HG02885 (cell line): ENCODE measurements at regions not wholly inside any gene's neighbourhood (a gene's known extent, or its start where the extent isn't known, plus 50 kb on each side); places are given as distances from the start of the nearest gene placed in this dataset.
"Not testable (repeated sequence)": the region's sequence is repeated elsewhere in the genome, so short reads cannot be mapped to it uniquely, and the experiment has no call there.

Experiments
- ATAC-seq: cut with Tn5 transposase; IDR thresholded peaks from one replicate; pipeline ENCODE4 v1.9.1; 2021; ENCODE audit warnings: mild to moderate bottlenecking; ENCODE audit not compliant: unreplicated experiment, poor library complexity

DNA sequence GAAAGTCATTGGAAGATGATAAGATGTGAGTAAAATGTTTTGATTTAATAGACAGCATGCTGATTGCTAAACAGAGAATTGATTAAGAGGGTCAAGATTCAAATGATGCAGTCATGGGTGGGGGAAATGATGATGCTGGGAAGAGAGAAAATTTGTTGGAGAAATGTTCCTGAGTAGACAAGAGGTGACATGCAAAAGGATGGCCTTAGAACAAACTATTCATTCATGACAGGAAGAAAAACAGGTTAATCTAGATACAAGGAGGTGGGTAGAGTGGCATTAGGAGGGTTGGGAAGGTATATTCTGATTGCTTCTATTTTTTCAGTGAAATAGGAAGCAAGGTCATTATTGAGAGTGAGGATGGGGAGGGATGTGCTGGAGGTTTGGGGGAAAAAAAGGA lies 146.7 kb downstream of the SEM1 start:
- no peak for ATAC-seq

DNA sequence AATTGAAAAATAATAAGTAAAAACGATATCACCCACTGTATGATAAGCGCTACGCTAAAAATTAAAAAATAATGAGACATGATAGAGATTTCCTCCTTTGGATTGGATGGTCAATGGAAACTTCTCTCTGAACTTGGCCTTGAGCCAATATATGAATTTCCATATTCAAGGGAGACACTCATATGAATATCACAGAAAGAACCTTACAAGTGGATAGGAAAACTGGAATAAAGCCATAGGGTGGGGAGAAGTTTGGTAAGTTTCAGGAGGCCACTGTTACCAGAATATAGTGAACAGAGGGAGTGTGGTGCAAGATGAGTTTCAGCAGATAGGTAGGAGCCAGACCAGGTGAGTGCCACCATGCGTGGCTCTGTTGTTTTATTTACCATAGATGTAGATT lies 147.2 kb downstream of the SEM1 start:
- no peak for ATAC-seq

DNA sequence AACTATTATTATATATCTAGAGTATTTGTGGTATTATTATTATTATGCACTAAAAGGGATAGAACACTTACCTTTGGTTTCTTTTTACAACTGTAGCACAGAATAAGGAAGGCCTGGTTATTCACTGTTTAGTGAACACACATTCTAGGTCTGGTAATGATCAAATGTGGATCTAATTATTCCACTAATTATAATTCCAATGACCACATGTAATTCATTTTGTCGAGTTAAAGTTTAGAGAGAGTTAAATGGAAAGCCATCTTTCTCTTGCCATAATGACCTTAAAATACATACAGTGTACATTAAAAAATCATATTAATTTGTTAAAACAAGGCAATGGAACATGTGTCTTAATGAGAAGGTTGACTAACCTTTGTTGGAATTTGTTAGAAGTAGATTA lies 147.8 kb downstream of the SEM1 start:
- ATAC-seq = no peak

DNA sequence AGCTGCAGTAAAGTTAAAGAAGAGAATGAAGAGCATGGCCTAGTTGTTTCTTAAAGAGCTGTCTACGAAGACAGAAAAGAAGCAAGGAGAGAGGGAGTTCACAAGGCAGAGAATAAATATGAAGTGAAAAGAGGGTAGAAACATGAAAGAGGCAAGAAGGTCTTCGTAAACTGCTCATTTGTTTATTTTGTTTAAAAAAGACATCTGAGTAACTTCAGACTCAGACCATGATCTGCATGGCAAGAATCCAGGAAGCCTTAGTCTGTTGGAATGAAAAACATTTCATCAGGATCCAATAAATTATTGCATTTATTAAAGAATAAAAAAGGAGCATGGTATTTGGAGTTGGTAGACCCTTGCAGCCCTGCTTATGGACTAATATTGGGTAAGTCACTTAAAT lies 151.1 kb downstream of the SEM1 start:
- no peak for ATAC-seq

DNA sequence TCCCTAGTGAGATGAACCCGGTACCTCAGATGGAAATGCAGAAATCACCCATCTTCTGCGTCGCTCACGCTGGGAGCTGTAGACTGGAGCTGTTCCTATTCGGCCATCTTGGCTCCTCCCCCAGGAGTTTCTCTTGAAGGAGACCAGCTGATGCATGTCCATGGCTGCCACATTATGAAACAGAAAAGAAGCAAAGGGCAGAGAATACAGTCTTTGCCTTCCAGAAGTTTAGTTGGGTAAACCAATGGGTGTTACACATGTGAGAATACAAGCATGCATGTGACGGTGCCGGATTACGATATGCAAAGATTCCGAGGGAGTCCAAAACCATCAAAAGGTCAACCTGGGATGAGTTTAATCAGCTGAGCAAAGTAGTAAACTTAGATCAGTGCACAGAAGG lies 151.6 kb downstream of the SEM1 start:
- no peak for ATAC-seq

DNA sequence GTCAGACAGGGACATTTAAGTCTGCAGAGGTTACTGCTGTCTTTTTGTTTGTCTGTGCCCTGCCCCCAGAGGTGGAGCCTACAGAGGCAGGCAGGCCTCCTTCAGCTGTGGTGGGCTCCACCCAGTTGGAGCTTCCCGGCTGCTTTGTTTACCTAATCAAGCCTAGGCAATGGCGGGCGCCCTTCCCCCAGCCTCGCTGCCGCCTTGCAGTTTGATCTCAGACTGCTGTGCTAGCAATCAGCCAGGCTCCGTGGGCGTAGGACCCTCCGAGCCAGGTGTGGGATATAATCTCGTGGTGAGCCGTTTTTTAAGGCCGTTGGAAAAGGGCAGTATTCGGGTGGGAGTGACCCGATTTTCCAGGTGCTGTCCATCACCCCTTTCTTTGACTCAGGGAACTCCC lies 152.0 kb downstream of the SEM1 start:
- ATAC-seq = not testable (repeated sequence)

DNA sequence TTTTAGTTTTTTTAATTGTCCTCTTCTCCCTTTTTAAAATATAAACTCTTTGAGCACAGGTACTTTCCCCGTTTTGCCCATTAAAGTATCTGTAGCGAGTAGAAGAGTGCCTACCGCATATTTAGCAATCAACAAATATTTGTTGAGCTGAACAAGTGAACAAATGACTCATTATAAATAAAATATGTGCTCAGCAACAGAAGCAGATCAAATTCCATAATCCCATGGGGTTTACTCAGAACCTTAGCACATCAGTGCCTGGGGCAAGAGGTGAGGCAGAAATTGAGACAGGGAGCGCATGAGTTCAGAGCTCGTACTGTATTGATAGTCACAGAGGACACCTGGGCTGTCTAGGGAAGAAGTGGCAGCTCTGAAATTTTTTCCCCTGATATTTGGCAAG lies 161.0 kb downstream of the SEM1 start:
- ATAC-seq = no peak

DNA sequence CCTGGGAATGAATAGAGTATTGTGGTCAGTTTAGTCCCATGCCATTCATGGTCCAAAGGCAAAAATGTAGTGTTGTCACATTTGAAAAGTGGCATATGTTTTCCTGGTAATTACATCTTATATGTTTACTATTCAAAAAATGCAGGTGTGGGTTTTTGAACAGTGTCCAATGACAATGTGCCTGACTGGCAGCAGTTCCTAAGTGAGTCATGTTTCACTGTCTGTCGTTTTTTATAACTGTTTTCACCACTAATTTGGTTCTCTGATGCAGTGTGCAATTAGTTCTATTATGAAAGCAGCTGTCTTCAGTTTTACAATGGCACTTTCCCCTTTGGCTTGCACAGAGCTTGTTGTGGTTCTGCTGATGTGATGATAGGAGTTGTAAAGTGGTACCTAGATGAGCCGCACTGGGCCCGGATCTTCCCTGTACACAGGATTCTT lies 162.3 kb downstream of the SEM1 start:
- ATAC-seq = no peak

DNA sequence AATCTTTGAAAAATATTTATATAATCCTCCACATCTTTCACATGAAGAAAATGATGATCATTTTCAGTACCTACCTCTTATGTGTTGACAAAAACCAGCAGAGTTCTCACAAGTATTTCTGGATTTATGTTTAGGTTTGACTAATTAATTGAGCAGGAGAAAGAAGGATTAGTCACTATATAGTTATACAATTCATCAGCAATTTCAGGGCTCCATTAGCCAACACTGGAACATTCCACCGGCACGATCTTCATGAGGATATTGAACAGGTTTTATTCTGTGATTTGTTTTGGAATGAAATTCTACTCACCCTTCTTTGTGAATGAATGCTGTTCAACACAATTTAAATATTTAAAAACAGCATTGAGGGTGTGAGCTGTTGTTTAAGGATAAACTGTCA lies 163.2 kb downstream of the SEM1 start:
- ATAC-seq = no peak

DNA sequence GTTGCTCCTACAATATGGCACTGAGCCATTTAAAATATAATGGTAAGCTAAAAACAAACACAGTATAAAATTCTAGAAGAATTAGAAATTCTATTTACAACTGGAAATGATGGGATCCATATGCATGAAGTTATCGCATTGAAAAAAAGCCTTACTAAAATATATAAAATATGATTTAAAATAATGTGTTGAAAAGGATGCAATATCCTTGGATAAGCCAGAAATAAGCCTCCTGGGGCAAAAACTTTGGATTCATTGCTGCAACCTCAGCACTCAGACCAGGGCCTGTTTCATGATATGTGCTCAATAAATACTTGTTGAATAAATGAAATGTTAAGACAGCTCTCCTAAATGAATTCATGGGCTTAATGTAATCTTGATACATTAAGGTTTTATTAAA lies 170.2 kb downstream of the SEM1 start:
- ATAC-seq = no peak

DNA sequence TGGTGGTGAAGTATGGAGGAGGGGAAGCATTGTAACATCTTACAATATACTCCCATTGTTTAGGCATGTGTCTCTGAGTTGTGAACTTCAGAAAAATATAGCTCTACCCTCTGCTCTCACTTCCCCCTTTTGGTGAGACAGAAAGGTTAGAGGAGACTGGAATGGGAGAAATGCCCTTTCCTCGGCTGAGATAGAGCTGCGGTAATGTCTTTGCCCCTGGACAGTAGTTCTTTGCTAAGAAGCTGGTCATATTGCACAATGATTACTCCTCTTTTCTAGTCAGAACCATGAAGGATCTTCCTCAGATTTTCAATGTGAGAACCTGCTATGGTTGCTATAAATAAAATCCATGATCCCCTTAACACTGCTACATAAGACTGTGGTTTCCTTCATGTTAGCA lies 171.0 kb downstream of the SEM1 start:
- ATAC-seq = no peak

DNA sequence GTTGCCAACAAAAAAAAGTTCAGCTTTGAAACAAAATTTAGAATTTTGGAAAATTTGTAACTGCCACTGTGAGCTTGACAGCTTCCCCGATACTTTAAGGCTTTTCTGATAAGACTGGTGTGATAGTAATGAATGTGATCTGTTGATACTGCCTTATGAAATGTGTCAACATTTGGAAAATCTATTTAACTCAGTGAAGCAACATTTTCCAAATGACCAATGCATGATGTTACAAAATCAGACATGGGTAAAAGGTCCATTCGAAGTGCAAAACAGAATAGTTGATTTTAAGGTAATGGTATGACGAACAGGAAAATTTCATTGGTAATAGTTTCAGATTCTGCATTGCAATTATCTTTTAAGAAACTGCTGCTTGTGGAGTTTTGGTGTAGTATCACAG lies 175.4 kb downstream of the SEM1 start:
- no peak for ATAC-seq

DNA sequence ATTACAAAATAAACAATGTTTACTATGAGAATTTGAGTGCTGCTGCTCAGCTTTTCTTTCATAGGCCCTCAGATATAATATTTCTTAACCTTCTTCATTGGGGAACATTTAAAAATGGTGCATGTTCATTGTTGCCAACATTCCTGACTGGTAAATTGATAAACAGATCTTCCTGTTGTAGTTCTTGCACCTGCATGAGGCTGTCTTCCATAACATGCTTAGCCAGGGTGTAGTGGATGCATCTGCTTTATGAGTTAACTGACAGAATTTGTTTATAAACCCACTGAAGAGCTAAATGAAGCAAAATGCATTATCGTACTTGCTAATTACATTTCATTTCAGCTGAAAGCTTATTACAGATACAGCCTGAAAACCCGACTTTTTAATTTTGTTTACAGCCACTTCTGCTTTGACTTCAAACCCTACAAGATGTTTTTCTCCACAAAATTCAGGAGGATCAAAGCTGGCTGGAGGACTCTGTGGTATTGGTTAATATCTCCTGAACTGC lies 177.2 kb downstream of the SEM1 start:
- ATAC-seq = no peak

DNA sequence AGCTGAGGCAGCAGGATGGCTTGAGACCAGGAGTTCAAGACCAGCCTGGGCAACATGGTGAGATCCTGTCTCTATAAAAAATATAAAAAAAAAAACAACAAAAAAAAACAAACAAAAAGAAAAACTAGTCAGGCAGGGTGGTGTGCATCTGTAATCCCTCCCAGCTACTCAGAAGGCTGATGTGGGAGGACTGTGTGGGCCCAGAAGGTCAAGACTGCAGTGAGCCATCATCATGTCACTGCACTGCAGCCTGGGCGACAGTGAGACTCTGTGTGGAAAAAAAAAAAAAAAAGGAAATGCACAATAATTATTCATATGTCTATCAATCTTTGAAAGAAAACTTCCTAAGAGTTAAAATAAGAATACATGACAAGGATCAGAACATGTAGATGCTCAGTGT lies 178.3 kb downstream of the SEM1 start:
- no peak for ATAC-seq

DNA sequence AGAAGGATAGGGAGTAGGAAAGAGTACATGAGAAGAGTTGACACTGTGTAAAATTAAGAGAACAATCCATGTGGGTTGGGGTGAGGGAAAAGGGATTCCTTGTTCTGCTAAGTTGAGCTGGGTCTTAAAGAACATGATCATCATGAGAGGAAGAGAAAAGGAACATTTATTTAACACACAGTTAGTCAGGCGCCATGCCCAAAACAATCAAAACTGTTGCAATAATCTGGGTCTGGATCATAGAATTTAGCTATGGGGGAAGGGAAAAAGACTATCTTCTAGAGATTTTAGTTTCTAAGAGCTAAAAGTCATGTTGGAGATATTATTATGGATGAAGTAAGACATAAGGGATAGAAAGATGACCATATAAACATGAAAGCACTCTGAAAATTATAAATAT lies 178.9 kb downstream of the SEM1 start:
- ATAC-seq = no peak

DNA sequence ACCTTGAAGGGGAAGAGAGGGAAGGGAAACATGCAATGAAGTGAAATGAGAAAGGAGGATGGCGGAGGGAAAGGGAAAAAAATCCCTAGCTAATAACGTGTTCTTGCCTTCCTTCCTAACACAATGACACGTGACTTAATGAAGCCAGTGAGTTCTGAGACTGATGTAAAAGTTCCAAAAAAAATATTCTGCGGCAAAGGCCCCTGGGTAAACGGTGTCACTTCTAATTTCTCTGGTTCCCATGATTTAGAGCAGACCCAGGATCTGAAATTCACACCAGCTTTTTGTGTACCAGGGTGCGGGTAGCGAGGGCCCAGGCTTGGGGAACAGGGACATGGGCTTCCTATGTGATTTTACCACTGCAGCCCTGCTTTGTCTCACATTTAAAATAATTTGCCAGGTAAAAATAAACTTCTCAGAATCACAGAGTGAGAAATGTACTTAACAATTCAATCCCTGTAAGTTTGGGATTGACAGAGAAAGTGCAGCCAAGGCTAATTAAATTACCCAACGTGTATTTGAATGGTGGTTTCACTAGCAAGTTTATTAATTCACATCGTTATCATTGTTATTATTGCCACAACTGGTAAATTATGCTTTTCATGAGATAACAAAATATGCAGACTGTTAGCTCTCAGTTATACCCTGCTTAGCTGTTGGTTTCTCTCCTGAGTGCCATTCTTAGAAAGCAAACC lies 182.4 kb downstream of the SEM1 start:
- no peak for ATAC-seq

DNA sequence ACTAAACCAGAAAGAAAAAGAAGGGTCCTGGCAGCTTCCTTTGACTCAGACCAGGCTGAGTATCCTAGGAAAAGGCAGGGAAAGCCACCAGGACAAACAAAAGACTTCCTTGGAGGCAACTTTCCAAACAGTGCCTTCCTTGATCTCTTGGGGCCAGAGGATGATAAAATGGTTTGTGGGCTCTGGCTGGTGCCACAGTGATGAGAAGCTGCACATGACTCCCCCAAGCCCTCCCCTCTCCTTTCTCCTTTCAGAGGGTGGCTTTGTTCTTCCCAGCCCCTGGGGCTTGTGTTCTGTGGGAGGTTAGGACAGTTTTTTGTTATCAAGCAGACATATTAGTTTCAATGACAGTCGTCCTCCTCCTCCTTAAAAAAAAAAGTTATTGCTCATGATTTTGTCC lies 183.2 kb downstream of the SEM1 start:
- no peak for ATAC-seq

DNA sequence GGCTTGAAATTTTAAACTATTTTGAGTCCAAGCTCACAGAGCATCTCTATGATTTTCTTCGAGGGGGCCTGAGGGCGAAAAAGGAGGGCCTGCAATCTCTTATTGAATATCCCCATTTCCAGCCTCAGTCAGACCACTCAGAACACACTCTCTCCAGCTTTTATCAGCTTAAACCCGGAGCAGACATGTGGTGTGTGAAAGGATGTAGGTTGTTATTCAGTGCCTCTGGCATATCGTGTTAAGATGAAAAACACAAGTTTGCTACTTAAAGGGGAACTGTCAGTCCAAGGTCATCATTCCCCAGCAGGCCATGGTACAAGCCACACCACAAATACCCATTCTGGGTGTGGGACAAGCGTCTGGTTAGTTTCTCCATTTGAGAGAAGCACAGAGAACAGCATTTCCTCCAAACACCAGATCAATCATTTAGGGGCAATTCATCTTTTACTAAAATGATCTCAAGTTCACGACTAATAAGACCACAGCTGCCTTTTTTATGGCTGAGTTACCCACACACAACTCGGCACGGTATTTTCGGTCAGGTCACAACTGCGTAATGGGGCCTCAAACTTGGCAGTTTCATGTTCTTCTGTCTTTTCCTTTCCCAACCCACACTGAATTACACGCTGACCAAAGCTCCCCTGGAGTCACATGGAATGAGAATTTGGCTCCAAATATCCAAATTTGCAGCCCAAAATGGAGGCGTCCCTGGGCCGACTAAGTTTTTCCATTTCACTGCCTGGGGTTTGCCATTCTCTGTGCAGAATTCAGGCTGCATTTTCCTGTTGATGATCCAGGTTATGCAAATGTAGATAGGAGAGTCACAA lies 188.4 kb downstream of the SEM1 start:
- ATAC-seq = no peak

DNA sequence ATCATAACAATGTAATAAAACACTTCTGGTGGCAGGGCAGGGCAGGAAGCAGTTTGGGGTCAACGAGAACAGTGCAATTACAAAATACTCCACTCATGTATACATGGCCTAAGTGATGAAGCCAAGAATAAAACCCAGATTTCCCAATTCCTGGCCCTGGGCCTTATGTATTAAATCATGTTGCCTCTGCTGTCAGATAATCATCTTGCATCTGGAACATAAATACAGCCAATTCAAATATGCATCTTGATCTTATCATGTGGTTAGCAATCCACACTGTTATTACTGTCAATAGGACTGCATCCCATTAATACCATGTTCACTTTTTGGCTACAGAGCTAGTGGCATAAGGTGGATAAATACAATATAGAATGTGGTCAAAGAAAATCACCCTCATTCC lies 186.5 kb upstream of the SLC25A13 start:
- no peak for ATAC-seq

DNA sequence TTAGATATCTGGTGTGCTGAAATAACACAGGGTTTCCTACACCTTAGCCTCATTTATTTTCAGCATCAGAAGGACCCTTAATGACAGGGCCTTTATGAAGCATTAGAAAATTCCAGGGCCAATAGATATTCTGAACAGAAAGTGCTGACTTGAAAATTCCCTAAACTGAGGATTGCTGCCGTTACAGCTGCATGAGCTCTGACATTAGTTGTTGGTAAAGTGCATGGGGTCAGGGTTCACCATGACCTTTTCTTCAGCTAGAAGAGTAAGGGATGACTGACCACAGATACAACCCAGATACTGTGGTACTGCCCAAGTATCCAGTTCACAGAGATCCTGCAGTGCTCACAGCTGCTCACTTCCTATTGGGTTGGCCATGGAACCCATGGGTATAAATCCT lies 181.7 kb upstream of the SLC25A13 start:
- ATAC-seq = no peak

DNA sequence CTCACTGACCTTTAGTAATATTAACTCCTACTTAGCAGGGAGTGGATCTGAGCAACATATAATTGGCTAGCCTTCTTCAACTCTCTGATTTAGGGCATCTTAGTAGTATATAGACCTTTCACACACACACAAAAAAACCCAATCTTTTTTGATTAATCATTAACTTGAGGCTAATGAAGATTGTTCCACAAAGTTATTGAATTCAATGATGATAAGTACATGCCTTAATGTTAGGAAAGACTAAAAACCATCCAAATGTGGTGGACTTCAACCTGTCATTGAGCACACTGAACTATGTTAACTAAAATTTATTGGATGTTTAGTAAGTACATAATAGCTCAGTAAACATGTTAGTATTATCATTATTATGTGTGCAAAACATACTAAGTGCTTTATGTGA lies 179.4 kb upstream of the SLC25A13 start:
- no peak for ATAC-seq

DNA sequence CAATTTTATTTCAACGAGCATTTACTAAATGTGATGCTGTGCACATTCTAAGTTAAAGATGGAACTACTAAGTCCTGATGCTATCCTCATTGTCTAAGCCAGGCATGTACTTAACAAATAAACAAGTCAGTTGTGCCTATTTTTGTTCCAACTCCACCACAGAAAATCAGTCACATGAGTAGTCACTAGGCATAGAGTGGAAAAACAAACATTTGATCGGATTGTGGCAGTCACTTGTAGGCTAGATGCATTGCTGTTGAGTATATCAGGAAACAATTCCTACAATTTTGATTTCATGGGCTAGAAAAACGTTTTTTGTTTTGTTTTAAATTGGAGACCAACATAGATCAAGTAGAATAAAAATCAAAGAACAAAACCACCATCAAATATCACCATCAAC lies 177.6 kb upstream of the SLC25A13 start:
- no peak for ATAC-seq
